H9 (cell line): ENCODE measurements at regions not wholly inside any gene's neighbourhood (a gene's known extent, or its start where the extent isn't known, plus 50 kb on each side); places are given as distances from the start of the nearest gene placed in this dataset.

Source experiments
- DNase-seq: peaks from one replicate; pipeline ENCODE4 v3.0.0-alpha.2; 2017
- H2AFZ ChIP-seq: one replicate; pipeline ENCODE4 v1.6.1; 2013; ENCODE audit warnings: mild to moderate bottlenecking, low read length, control low read depth, moderate library complexity
- H2AK5ac ChIP-seq: 2 replicates; pipeline ENCODE4 v1.6.1; 2013; ENCODE audit warnings: low read length, control low read depth, mixed read lengths; ENCODE audit not compliant: insufficient read length
- H2BK120ac ChIP-seq: one replicate; pipeline ENCODE4 v1.6.1; 2013; ENCODE audit warnings: low read depth, mild to moderate bottlenecking, low read length, control low read depth, inconsistent platforms; ENCODE audit not compliant: poor library complexity, severe bottlenecking
- H2BK12ac ChIP-seq: 2 replicates; pipeline ENCODE4 v1.6.1; 2013; ENCODE audit warnings: low read length, control low read depth, mixed read lengths, low read depth; ENCODE audit not compliant: insufficient read length
- H2BK15ac ChIP-seq: 2 replicates; pipeline ENCODE4 v1.6.1; 2013; ENCODE audit warnings: low read depth, low read length, control low read depth
- H2BK20ac ChIP-seq: one replicate; pipeline ENCODE4 v1.6.1; 2013; ENCODE audit warnings: low read depth, mild to moderate bottlenecking, low read length, control low read depth, inconsistent platforms; ENCODE audit not compliant: poor library complexity, severe bottlenecking
- H2BK5ac ChIP-seq: 2 replicates; pipeline ENCODE4 v1.6.1; 2013; ENCODE audit warnings: low read length, control low read depth, mixed read lengths; ENCODE audit not compliant: insufficient read length
- H3K14ac ChIP-seq: 2 replicates; pipeline ENCODE4 v1.6.1; 2013; ENCODE audit warnings: low read length, control low read depth; ENCODE audit not compliant: insufficient read depth
- H3K18ac ChIP-seq: 2 replicates; pipeline ENCODE4 v1.6.1; 2013; ENCODE audit warnings: low read depth, mild to moderate bottlenecking, mixed read lengths, low read length, control low read depth; ENCODE audit not compliant: insufficient read length
- H3K23ac ChIP-seq: 2 replicates; pipeline ENCODE4 v1.6.1; 2013; ENCODE audit warnings: low read length, control low read depth, mixed read lengths, low read depth; ENCODE audit not compliant: insufficient read length
- H3K23me2 ChIP-seq: 2 replicates; pipeline ENCODE4 v1.6.1; 2013; ENCODE audit warnings: low read depth, mild to moderate bottlenecking, mixed read lengths, low read length, control low read depth; ENCODE audit not compliant: insufficient read length, poor library complexity, severe bottlenecking
- H3K27ac ChIP-seq: 2 replicates; pipeline ENCODE4 v1.5.1; 2013; ENCODE audit warnings: low read length, control low read depth, mixed read lengths, low read depth; ENCODE audit not compliant: insufficient read length
- H3K27me3 ChIP-seq: 2 replicates; pipeline ENCODE4 v1.6.1; 2013; ENCODE audit warnings: low read length, control low read depth, inconsistent platforms; ENCODE audit not compliant: insufficient read depth
- H3K4ac ChIP-seq: 2 replicates; pipeline ENCODE4 v1.6.1; 2013; ENCODE audit warnings: low read depth, mild to moderate bottlenecking, control low read depth, inconsistent platforms, low read length, moderate library complexity
- H3K4me1 ChIP-seq: 2 replicates; pipeline ENCODE4 v1.6.1; 2013; ENCODE audit warnings: low read length, control low read depth, inconsistent platforms; ENCODE audit not compliant: insufficient read depth
- H3K4me2 ChIP-seq: 2 replicates; pipeline ENCODE4 v1.6.1; 2013; ENCODE audit warnings: low read length, control low read depth, mixed read lengths; ENCODE audit not compliant: insufficient read length, insufficient read depth
- H3K56ac ChIP-seq: 2 replicates; pipeline ENCODE4 v1.6.1; 2013; ENCODE audit warnings: low read depth, mild to moderate bottlenecking, mixed read lengths, low read length, control low read depth; ENCODE audit not compliant: insufficient read length
- H3K79me1 ChIP-seq: 2 replicates; pipeline ENCODE4 v1.6.1; 2013; ENCODE audit warnings: low read depth, mild to moderate bottlenecking, moderate library complexity, low read length, control low read depth, inconsistent platforms; ENCODE audit not compliant: insufficient read depth, poor library complexity, severe bottlenecking
- H3K79me2 ChIP-seq: 2 replicates; pipeline ENCODE4 v1.6.1; 2013; ENCODE audit warnings: low read length, control low read depth, inconsistent platforms; ENCODE audit not compliant: insufficient read depth
- H3K9ac ChIP-seq: 2 replicates; pipeline ENCODE4 v1.6.1; 2013; ENCODE audit warnings: low read length, control low read depth, mixed read lengths; ENCODE audit not compliant: insufficient read length; ENCODE audit errors: extremely low read depth
- H3K9me3 ChIP-seq: one replicate; pipeline ENCODE4 v1.6.1; 2013; ENCODE audit warnings: low read depth, low read length, inconsistent platforms; ENCODE audit not compliant: control insufficient read depth
- H3T11ph ChIP-seq: one replicate; pipeline ENCODE4 v1.6.1; 2013; ENCODE audit warnings: mild to moderate bottlenecking, low read length, control low read depth, inconsistent platforms
- H4K20me1 ChIP-seq: one replicate; pipeline ENCODE4 v1.6.1; 2013; ENCODE audit not compliant: control insufficient read depth, insufficient read length, insufficient read depth
- H4K5ac ChIP-seq: 2 replicates; pipeline ENCODE4 v1.6.1; 2013; ENCODE audit warnings: low read depth, mild to moderate bottlenecking, mixed read lengths, low read length, control low read depth; ENCODE audit not compliant: insufficient read length
- H4K8ac ChIP-seq: replicated peaks from 2 replicates; pipeline ENCODE4 v1.6.1; 2013; ENCODE audit warnings: low read length, control low read depth, mixed read lengths, low read depth; ENCODE audit not compliant: insufficient read length
- H4K91ac ChIP-seq: 2 replicates; pipeline ENCODE4 v1.6.1; 2013; ENCODE audit warnings: low read depth, mild to moderate bottlenecking, moderate library complexity, mixed read lengths, low read length, control low read depth; ENCODE audit not compliant: insufficient read length
- H3K27ac Mint-ChIP-seq, 3 experiments: 2 replicates in 2 of 3; 3 replicates in 1 of 3; pipeline ENCODE4 v1.8.0; 2020 to 2021; ENCODE audit warnings: mixed read lengths in 3 of 3, mild to moderate bottlenecking in 1 of 3, moderate library complexity in 1 of 3
- H3K27me3 Mint-ChIP-seq: 2 replicates; pipeline ENCODE4 v1.8.0; 2021; ENCODE audit warnings: low read depth, mild to moderate bottlenecking, moderate library complexity, mixed read lengths
- H3K36me3 Mint-ChIP-seq, 3 experiments: 2 replicates in 2 of 3; 3 replicates in 1 of 3; pipeline ENCODE4 v1.8.0; 2020 to 2021; ENCODE audit warnings: low read depth in 3 of 3, mixed read lengths in 3 of 3; ENCODE audit not compliant: insufficient read depth in 1 of 3
- H3K4me1 Mint-ChIP-seq, 2 experiments: 2 replicates each; pipeline ENCODE4 v1.8.0; 2020; ENCODE audit warnings: mixed read lengths in 2 of 2
- H3K4me3 Mint-ChIP-seq, 2 experiments: 2 replicates in 1 of 2; 3 replicates in 1 of 2; pipeline ENCODE4 v1.8.0; 2020 to 2021; ENCODE audit warnings: mild to moderate bottlenecking in 2 of 2, mixed read lengths in 2 of 2, moderate library complexity in 1 of 2
- H3K9me3 Mint-ChIP-seq, 2 experiments: 2 replicates in 1 of 2; 3 replicates in 1 of 2; pipeline ENCODE4 v1.8.0; 2020; ENCODE audit warnings: mild to moderate bottlenecking in 2 of 2, mixed read lengths in 2 of 2, moderate library complexity in 1 of 2
- WGBS: extraction: QIAGEN DNeasy Blood & Tissue Kit; methylation state at CpG from one replicate; pipeline ENCODE4 v1.1.7; 2013; ENCODE audit warnings: missing lambda C conversion rate, low lambda C conversion rate, mixed read lengths; ENCODE audit not compliant: insufficient read length; ENCODE audit errors: extremely low coverage; 5-methylcytosine and 5-hydroxymethylcytosine counted together
- TF ChIP-seq, protein P1 (sequence below): fragments of 200-600 bp; sonication (generic); conservative IDR thresholded peaks from 3 replicates; pipeline ENCODE4 v1.8.0; 2021; ENCODE audit warnings: antibody characterized with exemption, mild to moderate bottlenecking

GRCh38 chr14:106200541-106201315 is 674.3 kb downstream of the TMEM121 start:
- H4K20me1 ChIP-seq = no peaks in the 10 kb centered on the region
- no peak overlapping the region for H2BK15ac ChIP-seq
- H4K91ac ChIP-seq = no peak overlapping the region
- TF ChIP-seq, protein P1, sequence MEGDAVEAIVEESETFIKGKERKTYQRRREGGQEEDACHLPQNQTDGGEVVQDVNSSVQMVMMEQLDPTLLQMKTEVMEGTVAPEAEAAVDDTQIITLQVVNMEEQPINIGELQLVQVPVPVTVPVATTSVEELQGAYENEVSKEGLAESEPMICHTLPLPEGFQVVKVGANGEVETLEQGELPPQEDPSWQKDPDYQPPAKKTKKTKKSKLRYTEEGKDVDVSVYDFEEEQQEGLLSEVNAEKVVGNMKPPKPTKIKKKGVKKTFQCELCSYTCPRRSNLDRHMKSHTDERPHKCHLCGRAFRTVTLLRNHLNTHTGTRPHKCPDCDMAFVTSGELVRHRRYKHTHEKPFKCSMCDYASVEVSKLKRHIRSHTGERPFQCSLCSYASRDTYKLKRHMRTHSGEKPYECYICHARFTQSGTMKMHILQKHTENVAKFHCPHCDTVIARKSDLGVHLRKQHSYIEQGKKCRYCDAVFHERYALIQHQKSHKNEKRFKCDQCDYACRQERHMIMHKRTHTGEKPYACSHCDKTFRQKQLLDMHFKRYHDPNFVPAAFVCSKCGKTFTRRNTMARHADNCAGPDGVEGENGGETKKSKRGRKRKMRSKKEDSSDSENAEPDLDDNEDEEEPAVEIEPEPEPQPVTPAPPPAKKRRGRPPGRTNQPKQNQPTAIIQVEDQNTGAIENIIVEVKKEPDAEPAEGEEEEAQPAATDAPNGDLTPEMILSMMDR = no peak
- H2BK120ac ChIP-seq = no peak overlapping the region
- no peak overlapping the region for H3K14ac ChIP-seq
- H3K23me2 ChIP-seq = no peaks in the 10 kb centered on the region
- H3K36me3 Mint-ChIP-seq = peaks cover 10 to 40% (median 18%) of the 10 kb centered on the region in 3 experiments; a peak in 6 of 7 replicates
- no peak overlapping the region for H3K56ac ChIP-seq
- H3K23ac ChIP-seq = no peak overlapping the region
- H3K79me2 ChIP-seq = no peaks in the 10 kb centered on the region
- H4K5ac ChIP-seq = no peak overlapping the region
- H3K9me3 Mint-ChIP-seq = peaks cover 95 to 97% of the 10 kb centered on the region in 2 experiments
- no peak overlapping the region for H2BK12ac ChIP-seq
- H3K4me1 ChIP-seq = no peaks in the 10 kb centered on the region
- no peak overlapping the region for H3K9ac ChIP-seq
- H3K27ac Mint-ChIP-seq = no peak overlapping the region
- no peak overlapping the region for H2AFZ ChIP-seq
- H3K27me3 ChIP-seq = no peaks in the 10 kb centered on the region
- no peak overlapping the region for H4K8ac ChIP-seq
- H3K27me3 Mint-ChIP-seq = peaks cover 2% of the 10 kb centered on the region
- H3K79me1 ChIP-seq = no peaks in the 10 kb centered on the region
- no peak overlapping the region for H2AK5ac ChIP-seq
- H3K4me1 Mint-ChIP-seq = no peaks in the 10 kb centered on the region
- no peak for DNase-seq
- no peak overlapping the region for H3K4ac ChIP-seq
- H3K4me2 ChIP-seq = no peak overlapping the region
- H2BK5ac ChIP-seq = no peak overlapping the region
- WGBS = no CpG with 5 or more reads among the region's 25 CpGs
- H3T11ph ChIP-seq = no peak overlapping the region
- no peak overlapping the region for H3K18ac ChIP-seq
- H3K9me3 ChIP-seq = peaks cover 84% of the 10 kb centered on the region
- H3K4me3 Mint-ChIP-seq = no peak overlapping the region
- no peak overlapping the region for H2BK20ac ChIP-seq
- H3K27ac ChIP-seq = no peak overlapping the region
